ENCODE measurements at regions not wholly inside any gene's neighbourhood (a gene's known extent, or its start where the extent isn't known, plus 50 kb on each side); places are given as distances from the start of the nearest gene placed in this dataset.

- Histone ChIP-seq H3K9me3 (no peaks in the 10 kb centered on the region), H3K4me3 (no peak overlapping the region), H3K4me1 (no peaks in the 10 kb centered on the region), H3K27me3 (no peaks in the 10 kb centered on the region), H3K27ac (no peak overlapping the region), H3K36me3 (no peaks in the 10 kb centered on the region), H3K9ac (ENCODE audit: low read depth in 2 of 2, low read length in 2 of 2) (no peak overlapping the region)
- intact Hi-C loops (cut with DNase I), result no loop called here
- TF ChIP-seq CTCF (IDR thresholded peaks at IDR 0.05), result no peak
- DNase-seq, result no peak
Measured at GRCh38 chr7:23960361-23960760, 250.3 kb downstream of the STK31 start.

- Histone ChIP-seq H3K4me3 (no peak overlapping the region), H3K27me3 (no peaks in the 10 kb centered on the region), H3K9ac (ENCODE audit: low read depth in 2 of 2, low read length in 2 of 2) (no peak overlapping the region), H3K27ac (no peak overlapping the region), H3K4me1 (no peaks in the 10 kb centered on the region), H3K9me3 (no peaks in the 10 kb centered on the region), H3K36me3 (no peaks in the 10 kb centered on the region)
- DNase-seq, result no peak
- TF ChIP-seq CTCF (IDR thresholded peaks at IDR 0.05), result no peak
- intact Hi-C loops (cut with DNase I), result no loop called here
Measured at GRCh38 chr7:23963461-23964165, 253.6 kb downstream of the STK31 start.

- Histone ChIP-seq H3K9me3 (no peaks in the 10 kb centered on the region), H3K36me3 (no peaks in the 10 kb centered on the region), H3K9ac (ENCODE audit: low read depth in 2 of 2, low read length in 2 of 2) (no peak overlapping the region), H3K27me3 (no peaks in the 10 kb centered on the region), H3K4me1 (no peaks in the 10 kb centered on the region), H3K4me3 (no peak overlapping the region), H3K27ac (no peak overlapping the region)
- intact Hi-C loops (cut with DNase I), result no loop called here
- no peak for TF ChIP-seq CTCF (IDR thresholded peaks at IDR 0.05)
- DNase-seq, result no peak
Measured at GRCh38 chr7:23964715-23965114, 254.7 kb downstream of the STK31 start.

- H3K9me3 ChIP-seq, result no peaks in the 10 kb centered on the region
- TF ChIP-seq CTCF (IDR thresholded peaks at IDR 0.05), result no peak
- no peaks in the 10 kb centered on the region for H3K36me3 ChIP-seq
- H3K9ac ChIP-seq (ENCODE audit: low read depth in 2 of 2, low read length in 2 of 2), result no peak overlapping the region
- H3K4me1 ChIP-seq, result no peaks in the 10 kb centered on the region
- no peak for DNase-seq
- no peak overlapping the region for H3K27ac ChIP-seq
- intact Hi-C loops (cut with DNase I), result no loop called here
- no peaks in the 10 kb centered on the region for H3K27me3 ChIP-seq
- no peak overlapping the region for H3K4me3 ChIP-seq
Measured at GRCh38 chr7:23965296-23965695, 255.3 kb downstream of the STK31 start.

GRCh38 chr7:23966941-23967340 lies 256.9 kb downstream of the STK31 start:
- intact Hi-C loops (cut with DNase I), result no loop called here

More at GRCh38 chr7:23966941-23967340, 256.9 kb downstream of the STK31 start:
- TF ChIP-seq CTCF (IDR thresholded peaks at IDR 0.05), result no peak
- DNase-seq, result no peak
- Histone ChIP-seq H3K4me1 (no peaks in the 10 kb centered on the region), H3K27me3 (no peaks in the 10 kb centered on the region), H3K9ac (ENCODE audit: low read depth in 2 of 2, low read length in 2 of 2) (no peak overlapping the region), H3K36me3 (no peaks in the 10 kb centered on the region), H3K4me3 (no peak overlapping the region), H3K9me3 (no peaks in the 10 kb centered on the region), H3K27ac (no peak overlapping the region)

All from colonic mucosa (tissue), 4 donors.